HG03135 (cell line): ENCODE measurements at regions not wholly inside any gene's neighbourhood (a gene's known extent, or its start where the extent isn't known, plus 50 kb on each side); places are given as distances from the start of the nearest gene placed in this dataset.
"Not testable (repeated sequence)": the region's sequence is repeated elsewhere in the genome, so short reads cannot be mapped to it uniquely, and the experiment has no call there.

Experiments used
- ATAC-seq: cut with Tn5 transposase; IDR thresholded peaks from one replicate; pipeline ENCODE4 v1.9.1; 2021; ENCODE audit warnings: mild to moderate bottlenecking, moderate library complexity; ENCODE audit not compliant: unreplicated experiment

GRCh38 chr2:212914392-212914791 lies 237.0 kb downstream of the IKZF2 start:
- ATAC-seq, result no peak

- ATAC-seq, result no peak
These were observed 237.6 kb downstream of the IKZF2 start for GRCh38 chr2:212913640-212914306.

- ATAC-seq, result no peak
These were observed 238.8 kb downstream of the IKZF2 start for GRCh38 chr2:212912445-212913103.

GRCh38 chr2:212911011-212911410 lies 240.4 kb downstream of the IKZF2 start:
- no peak for ATAC-seq

DNA sequence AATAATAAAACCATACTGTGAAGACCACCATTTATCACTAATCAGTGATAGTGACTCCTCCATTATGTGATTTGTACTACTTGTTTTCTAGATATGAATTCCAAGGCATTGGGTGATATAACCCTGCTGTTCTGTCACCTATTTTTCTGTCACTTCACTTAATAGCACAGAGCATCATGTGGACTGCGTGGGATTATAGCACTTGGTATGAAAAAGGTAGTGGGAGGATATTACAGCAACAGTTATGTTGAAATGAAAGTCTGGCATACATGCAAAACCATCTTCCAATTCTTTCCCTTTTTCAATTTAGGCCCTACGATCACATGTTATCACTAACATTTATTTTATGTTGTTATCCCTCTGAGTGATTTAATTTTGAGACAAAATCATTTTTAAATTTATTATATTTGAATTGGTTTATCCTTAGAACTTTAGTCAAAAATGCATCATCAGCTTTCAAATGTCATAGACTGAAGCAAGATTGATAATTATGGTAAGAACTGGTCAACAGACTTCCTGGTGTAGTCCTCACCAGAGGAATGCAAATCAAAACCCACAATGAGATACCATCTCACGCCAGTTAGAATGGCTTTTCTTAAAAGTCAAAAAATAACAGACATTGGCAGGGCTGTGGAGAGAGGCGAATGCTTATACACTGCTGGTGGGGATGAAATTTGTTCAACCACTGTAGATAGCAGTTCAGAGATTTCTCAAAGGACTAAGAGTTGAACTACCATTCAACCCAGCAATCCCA lies 242.6 kb downstream of the IKZF2 start:
- no peak for ATAC-seq

GRCh38 chr2:212908031-212908430 lies 243.4 kb downstream of the IKZF2 start:
- no peak for ATAC-seq

- no peak for ATAC-seq
These were observed 244.8 kb downstream of the IKZF2 start for GRCh38 chr2:212906620-212907019.

GRCh38 chr2:212905640-212906201 lies 245.7 kb downstream of the IKZF2 start:
- ATAC-seq, result no peak

DNA sequence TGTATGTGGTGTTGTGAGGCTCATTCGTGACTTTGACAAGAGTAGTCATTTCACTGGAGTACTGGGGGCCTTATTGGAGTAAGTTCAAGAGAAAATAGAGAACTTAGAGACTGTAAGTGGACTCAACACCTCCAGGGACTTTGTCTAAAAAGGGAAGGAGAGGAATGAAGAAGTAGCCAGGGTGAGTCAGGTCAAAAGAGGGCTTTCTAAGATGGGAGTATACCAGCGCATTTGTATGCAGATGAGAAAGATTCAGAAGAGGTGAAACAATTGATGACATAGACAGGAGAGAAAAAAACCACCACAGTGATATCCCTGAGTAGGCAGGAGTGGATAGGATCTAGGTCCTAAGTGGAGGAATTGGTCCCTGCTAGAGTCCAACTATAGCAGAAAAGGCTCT lies 246.8 kb downstream of the IKZF2 start:
- no peak for ATAC-seq

DNA sequence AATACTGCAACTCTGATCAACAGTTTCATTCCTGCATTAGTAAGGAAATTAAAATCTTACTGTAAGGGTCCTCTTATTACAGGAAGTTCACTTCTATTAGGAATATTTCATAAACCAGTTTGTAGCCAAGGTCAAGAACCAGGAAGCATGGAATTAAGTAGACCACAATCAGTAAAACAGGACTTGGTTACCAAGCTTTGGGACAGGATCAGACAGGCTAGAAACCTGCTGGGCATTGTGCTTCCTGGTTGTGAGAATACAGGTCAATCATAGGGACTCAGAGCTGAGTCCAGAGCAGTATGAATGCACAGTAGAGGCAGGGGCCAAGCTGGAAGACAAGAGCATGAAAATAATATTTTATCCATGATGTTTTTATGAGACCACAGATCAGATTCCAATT lies 248.0 kb downstream of the IKZF2 start:
- no peak for ATAC-seq

DNA sequence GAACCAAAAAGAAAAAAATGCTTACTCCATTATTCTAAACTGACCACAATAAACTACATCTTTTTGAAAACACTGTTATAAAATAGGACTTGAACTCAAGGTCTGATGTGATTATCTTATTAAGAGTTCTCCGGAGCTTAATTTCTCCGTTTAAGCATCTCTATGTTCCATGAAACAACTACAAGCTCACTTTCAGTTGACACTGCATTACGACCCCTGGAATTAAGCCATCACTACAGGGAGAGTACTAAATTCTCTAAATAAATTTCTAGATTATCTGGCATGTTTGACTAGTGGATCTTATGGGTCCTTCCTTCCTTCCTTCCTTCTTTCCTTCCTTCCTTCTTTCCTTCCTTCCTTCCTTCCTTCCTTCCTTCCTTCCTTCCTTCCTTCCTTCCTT lies 249.0 kb downstream of the IKZF2 start:
- ATAC-seq, result no peak

DNA sequence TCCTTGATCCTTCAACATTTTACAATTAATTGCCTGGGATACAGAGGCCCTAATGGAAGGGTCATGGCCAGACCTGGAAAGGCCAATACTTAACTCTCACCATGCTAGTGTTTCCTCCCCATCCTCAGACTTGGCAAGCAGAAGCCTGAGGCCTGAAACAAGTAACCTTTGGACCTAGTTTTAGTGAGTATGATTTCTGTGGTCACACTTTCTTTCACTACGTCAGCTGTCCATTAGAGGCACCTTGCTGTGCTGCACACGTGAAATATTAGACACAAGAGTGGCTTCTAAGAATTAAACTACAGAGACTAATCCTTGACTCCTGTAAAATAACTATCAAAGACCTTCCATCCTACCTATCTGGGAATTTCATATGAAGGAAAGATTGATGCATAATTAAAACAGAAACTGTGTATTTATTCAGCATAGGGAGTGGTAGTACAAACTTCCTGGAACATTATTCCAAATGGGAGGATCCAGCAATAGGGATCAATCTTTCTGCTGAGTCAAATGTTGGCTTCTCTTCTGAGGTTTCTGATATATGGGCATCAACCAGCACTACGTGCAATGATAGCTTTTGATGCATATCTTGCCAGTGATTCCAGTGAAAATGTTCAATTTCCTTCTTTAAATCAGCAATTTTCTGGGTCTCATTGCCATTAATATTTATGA lies 249.7 kb downstream of the IKZF2 start:
- no peak for ATAC-seq

DNA sequence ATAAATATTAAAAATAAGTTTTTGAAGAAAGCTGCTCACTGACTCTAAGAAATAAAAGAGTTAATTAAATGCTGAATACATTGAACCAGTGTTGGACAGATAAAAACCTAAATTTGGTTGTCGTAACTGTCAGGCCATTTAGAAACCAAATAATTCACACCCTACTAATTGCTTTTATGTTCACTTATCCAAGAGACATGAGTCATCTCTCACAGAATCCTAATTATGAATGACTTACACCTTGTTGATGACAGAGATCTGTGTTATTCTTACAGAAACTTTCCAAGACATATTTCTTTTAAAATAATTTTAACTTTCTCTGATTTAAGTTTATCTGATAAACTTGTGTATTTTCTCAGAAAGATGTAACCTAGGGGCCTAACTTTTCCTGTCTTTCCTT lies 250.7 kb downstream of the IKZF2 start:
- no peak for ATAC-seq

DNA sequence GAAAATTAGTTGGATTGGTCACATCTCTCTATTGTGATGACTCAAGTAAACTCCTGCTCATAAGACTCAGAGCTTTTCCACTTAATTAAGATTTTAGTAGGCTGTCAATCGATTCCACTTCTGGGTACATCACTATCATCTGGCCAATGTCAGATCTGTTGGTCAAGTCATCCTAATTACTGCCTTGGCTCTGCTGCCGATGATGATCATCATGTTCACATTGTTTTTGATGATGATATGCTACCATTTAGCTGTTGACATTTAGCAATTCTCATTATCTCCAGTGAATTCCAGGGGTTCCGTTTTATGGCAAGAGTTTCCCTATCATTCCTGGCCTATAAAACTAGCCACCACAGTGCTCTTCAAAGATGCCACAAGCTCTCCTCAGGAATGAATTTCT lies 253.4 kb downstream of the IKZF2 start:
- ATAC-seq, result no peak

GRCh38 chr2:212897296-212897695 lies 254.1 kb downstream of the IKZF2 start:
- ATAC-seq, result no peak

- ATAC-seq, result no peak
These were observed 257.4 kb downstream of the IKZF2 start for GRCh38 chr2:212894026-212894425.

GRCh38 chr2:212893216-212893615 lies 258.2 kb downstream of the IKZF2 start:
- no peak for ATAC-seq

DNA sequence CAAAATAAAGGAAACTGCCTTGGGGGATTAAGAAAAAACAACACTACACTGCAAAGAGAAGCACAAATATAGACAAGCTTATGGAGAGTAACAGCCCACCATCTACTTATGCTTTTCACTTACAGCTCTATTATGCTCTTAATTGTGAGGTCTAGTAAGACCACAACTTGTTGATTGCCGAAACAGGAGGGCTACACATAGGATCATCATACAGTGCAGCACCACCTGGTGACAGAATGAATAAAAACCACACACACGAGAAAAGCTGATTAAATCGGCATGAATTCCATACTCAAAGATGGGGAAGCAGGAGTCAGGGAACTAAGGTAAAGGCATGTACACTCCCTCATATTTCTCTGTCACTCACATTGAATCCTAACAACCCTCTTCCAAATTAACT lies 259.2 kb downstream of the IKZF2 start:
- no peak for ATAC-seq

DNA sequence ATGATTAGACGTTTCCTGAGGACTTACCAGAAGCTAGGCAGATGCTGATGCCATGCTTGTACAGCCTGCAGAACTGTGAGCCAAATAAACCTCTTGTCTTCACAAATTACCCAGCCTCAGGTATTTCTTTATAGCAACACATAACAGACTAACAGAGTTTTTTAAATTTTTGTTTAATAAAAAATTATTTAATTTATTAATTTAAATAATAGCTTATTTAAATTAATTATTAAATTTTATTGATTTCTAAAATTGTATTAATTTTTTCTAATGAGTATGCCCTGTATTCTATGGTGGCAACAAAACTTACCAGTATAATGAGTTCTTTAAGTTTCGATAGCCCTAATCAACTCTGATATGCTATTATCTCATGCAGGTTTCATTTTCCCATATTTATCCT lies 259.8 kb downstream of the IKZF2 start:
- ATAC-seq, result no peak

DNA sequence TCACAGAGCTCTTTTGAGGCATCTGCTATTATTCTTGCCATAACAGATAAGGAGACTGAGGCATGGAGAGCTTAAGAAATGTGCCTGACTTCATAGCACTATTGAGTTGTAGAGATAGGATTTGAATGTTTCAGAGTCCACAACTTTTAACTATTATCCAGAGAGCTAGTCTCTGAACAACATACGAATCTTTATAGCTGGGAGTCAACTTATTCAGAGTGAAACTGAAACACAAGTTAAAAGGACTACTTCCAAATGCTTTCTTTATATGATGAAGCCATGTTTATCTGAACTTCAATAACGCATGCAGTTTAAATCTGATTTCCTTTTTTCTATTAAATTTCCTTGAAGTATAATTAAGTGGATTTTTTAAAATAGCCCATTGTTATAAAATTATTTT lies 268.8 kb downstream of the IKZF2 start:
- no peak for ATAC-seq

DNA sequence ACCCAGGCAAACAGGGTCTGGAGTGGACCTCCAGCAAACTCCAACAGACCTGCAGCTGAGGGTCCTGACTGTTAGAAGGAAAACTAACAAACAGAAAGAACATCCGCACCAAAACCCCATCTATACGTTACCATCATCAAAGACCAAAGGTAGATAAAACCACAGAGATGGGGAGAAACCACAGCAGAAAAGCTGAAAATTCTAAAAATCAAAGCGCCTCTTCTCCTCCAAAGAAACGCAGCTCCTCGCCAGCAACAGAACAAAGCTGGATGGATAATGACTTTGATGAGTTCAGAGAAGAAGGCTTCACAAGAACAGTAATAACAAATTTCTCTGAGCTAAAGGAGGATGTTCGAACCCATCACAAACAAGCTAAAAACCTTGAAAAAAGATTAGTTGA lies 274.9 kb downstream of the IKZF2 start:
- not testable (repeated sequence) for ATAC-seq
